Fibroblast of lung (primary cell): ENCODE measurements at regions not wholly inside any gene's neighbourhood (a gene's known extent, or its start where the extent isn't known, plus 50 kb on each side); places are given as distances from the start of the nearest gene placed in this dataset.
A peak's percentile ranks its signal among the peaks of the same experiment; 100 is the strongest.

Source experiments
- DNase-seq, 2 donors: peaks; one replicate each; pipeline versions ENCODE4 v3.0.0 to v3.0.0-alpha.2; 2010; ENCODE audit warnings: low read depth in 2 of 2
- H2AFZ ChIP-seq: 2 replicates; pipeline ENCODE4 v1.5.1; 2012; ENCODE audit warnings: low read length, control low read depth, inconsistent platforms
- H3K27ac ChIP-seq: 2 replicates; pipeline ENCODE4 v1.5.1; 2011; ENCODE audit warnings: low read length, control low read depth; ENCODE audit not compliant: insufficient read depth
- H3K27me3 ChIP-seq: 2 replicates; pipeline ENCODE4 v1.5.1; 2011; ENCODE audit warnings: mild to moderate bottlenecking, low read length; ENCODE audit not compliant: control insufficient read depth, insufficient read depth
- H3K36me3 ChIP-seq: 2 replicates; pipeline ENCODE4 v1.5.1; 2011; ENCODE audit warnings: low read length; ENCODE audit not compliant: control insufficient read depth, insufficient read depth
- H3K4me1 ChIP-seq: 2 replicates; pipeline ENCODE4 v1.5.1; 2011; ENCODE audit warnings: low read length; ENCODE audit not compliant: control insufficient read depth, insufficient read depth; ENCODE audit errors: extremely low read depth
- H3K4me2 ChIP-seq: 2 replicates; pipeline ENCODE4 v1.5.1; 2011; ENCODE audit warnings: low read length, control low read depth; ENCODE audit not compliant: insufficient read depth; ENCODE audit errors: extremely low read depth
- H3K4me3 ChIP-seq, 4 experiments: fragments of 200-600 bp in 1 of 4; sonication (generic) in 1 of 4; replicated peaks in 1 of 4; 2 replicates each; pipeline ENCODE4 v1.5.1; 2011 to 2016; ENCODE audit warnings: low read length in 4 of 4, low read depth in 3 of 4, mild to moderate bottlenecking in 3 of 4, control low read depth in 2 of 4, inconsistent platforms in 1 of 4, mixed read lengths in 1 of 4; ENCODE audit not compliant: insufficient read depth in 1 of 4; ENCODE audit errors: control extremely low read depth in 1 of 4
- H3K79me2 ChIP-seq: 2 replicates; pipeline ENCODE4 v1.5.1; 2012; ENCODE audit warnings: mild to moderate bottlenecking, low read length, inconsistent platforms; ENCODE audit not compliant: control insufficient read depth, insufficient read depth
- H3K9ac ChIP-seq: 2 replicates; pipeline ENCODE4 v1.5.1; 2011; ENCODE audit warnings: mild to moderate bottlenecking, low read length, control low read depth; ENCODE audit not compliant: insufficient read depth
- H3K9me3 ChIP-seq: 2 replicates; pipeline ENCODE4 v1.5.1; 2012; ENCODE audit warnings: low read depth, low read length; ENCODE audit not compliant: control insufficient read depth, insufficient read depth
- H4K20me1 ChIP-seq: 2 replicates; pipeline ENCODE4 v1.5.1; 2011; ENCODE audit warnings: low read length; ENCODE audit not compliant: control insufficient read depth, insufficient read depth; ENCODE audit errors: extremely low read depth
- EZH2 ChIP-seq: IDR thresholded peaks from 2 replicates; pipeline ENCODE4 v1.5.1; 2012; ENCODE audit warnings: low read length, control low read depth, mild to moderate bottlenecking; ENCODE audit errors: missing control alignments
- TF ChIP-seq, protein P1 (sequence below), 2 donors: IDR thresholded peaks in 1 of 2; conservative IDR thresholded peaks in 1 of 2; 1 replicate in 1 of 2; 2 replicates in 1 of 2; pipeline ENCODE4 v1.5.1; 2011 to 2012; ENCODE audit warnings: low read length in 2 of 2, control low read depth in 1 of 2, inconsistent platforms in 1 of 2, low read depth in 1 of 2, mild to moderate bottlenecking in 1 of 2

- Histone ChIP-seq H2AFZ (no peak overlapping the region), H3K9me3 (no peaks in the 10 kb centered on the region), H3K79me2 (no peaks in the 10 kb centered on the region), H4K20me1 (no peaks in the 10 kb centered on the region), H3K27ac (no peak overlapping the region), H3K27me3 (no peaks in the 10 kb centered on the region), H3K4me3 (no peak overlapping the region), H3K4me1 (no peaks in the 10 kb centered on the region), H3K4me2 (no peak overlapping the region), H3K36me3 (no peaks in the 10 kb centered on the region), H3K9ac (no peak overlapping the region)
- TF ChIP-seq, protein P1, sequence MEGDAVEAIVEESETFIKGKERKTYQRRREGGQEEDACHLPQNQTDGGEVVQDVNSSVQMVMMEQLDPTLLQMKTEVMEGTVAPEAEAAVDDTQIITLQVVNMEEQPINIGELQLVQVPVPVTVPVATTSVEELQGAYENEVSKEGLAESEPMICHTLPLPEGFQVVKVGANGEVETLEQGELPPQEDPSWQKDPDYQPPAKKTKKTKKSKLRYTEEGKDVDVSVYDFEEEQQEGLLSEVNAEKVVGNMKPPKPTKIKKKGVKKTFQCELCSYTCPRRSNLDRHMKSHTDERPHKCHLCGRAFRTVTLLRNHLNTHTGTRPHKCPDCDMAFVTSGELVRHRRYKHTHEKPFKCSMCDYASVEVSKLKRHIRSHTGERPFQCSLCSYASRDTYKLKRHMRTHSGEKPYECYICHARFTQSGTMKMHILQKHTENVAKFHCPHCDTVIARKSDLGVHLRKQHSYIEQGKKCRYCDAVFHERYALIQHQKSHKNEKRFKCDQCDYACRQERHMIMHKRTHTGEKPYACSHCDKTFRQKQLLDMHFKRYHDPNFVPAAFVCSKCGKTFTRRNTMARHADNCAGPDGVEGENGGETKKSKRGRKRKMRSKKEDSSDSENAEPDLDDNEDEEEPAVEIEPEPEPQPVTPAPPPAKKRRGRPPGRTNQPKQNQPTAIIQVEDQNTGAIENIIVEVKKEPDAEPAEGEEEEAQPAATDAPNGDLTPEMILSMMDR (conservative IDR thresholded peaks at IDR 0.05 in 1 of 2, IDR thresholded peaks at IDR 0.05 in 1 of 2; ENCODE audit: low read depth in 1 of 2, low read length in 2 of 2) = peak; percentile 30 to 47
- no peak for TF ChIP-seq EZH2
- peak; percentile 29 to 37 for DNase-seq
These were observed 570.1 kb upstream of the CXADR start for GRCh38 chr21:16942703-16943102.

- no peaks in the 10 kb centered on the region for H3K9me3 ChIP-seq
- no peaks in the 10 kb centered on the region for H3K4me1 ChIP-seq
- H3K27me3 ChIP-seq = no peaks in the 10 kb centered on the region
- no peak overlapping the region for H3K4me3 ChIP-seq
- H3K36me3 ChIP-seq = no peaks in the 10 kb centered on the region
- no peak overlapping the region for H3K4me2 ChIP-seq
- H3K79me2 ChIP-seq = no peaks in the 10 kb centered on the region
- H4K20me1 ChIP-seq = no peaks in the 10 kb centered on the region
- H2AFZ ChIP-seq = no peak overlapping the region
- no peak for TF ChIP-seq EZH2
- TF ChIP-seq, protein P1 (conservative IDR thresholded peaks at IDR 0.05 in 1 of 2, IDR thresholded peaks at IDR 0.05 in 1 of 2; ENCODE audit: low read depth in 1 of 2, low read length in 2 of 2) = no peak
- H3K9ac ChIP-seq = no peak overlapping the region
- DNase-seq = no peak
- H3K27ac ChIP-seq = no peak overlapping the region
These were observed 569.6 kb upstream of the CXADR start for GRCh38 chr21:16943231-16943630.

DNA sequence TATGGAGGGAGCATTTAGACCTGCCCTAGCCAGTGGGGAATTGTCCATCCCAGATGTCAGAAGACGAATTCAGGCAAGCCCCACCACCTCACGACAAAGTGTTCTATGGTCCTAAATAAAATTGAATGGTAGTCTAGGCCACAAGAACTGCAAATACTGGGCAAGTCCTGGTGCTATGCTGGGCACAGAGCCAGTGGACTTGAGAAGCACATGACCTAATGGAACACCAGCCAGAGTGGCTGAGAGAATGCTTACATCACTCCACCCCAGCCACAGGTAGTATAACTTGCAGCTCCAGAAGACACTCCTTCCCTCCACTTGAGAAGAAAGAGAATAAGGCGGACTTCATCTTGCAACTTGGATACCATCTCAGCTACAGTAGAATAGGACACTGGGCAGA, 567.3 kb upstream of the CXADR start:
- Histone ChIP-seq H4K20me1 (no peaks in the 10 kb centered on the region), H3K9me3 (no peaks in the 10 kb centered on the region), H2AFZ (no peak overlapping the region), H3K9ac (no peak overlapping the region), H3K79me2 (no peaks in the 10 kb centered on the region), H3K4me2 (no peak overlapping the region), H3K4me1 (no peaks in the 10 kb centered on the region), H3K27ac (no peak overlapping the region), H3K27me3 (no peaks in the 10 kb centered on the region), H3K36me3 (no peaks in the 10 kb centered on the region), H3K4me3 (no peak overlapping the region)
- TF ChIP-seq, protein P1 (conservative IDR thresholded peaks at IDR 0.05 in 1 of 2, IDR thresholded peaks at IDR 0.05 in 1 of 2; ENCODE audit: low read depth in 1 of 2, low read length in 2 of 2) = no peak
- no peak for TF ChIP-seq EZH2
- DNase-seq = no peak
